ENCODE measurements at regions not wholly inside any gene's neighbourhood (a gene's known extent, or its start where the extent isn't known, plus 50 kb on each side); places are given as distances from the start of the nearest gene placed in this dataset.
"Not testable (repeated sequence)": the region's sequence is repeated elsewhere in the genome, so short reads cannot be mapped to it uniquely, and the experiment has no call there.

- Mint-ChIP-seq H3K4me3 (no peak overlapping the region), H3K27ac (no peak overlapping the region), H3K36me3 (no peaks in the 10 kb centered on the region), H3K27me3 (ENCODE audit: low read depth in 3 of 3) (no peaks in the 10 kb centered on the region), H3K4me1 (no peaks in the 10 kb centered on the region), H3K9me3 (peaks cover 6 to 16% (median 11%) of the 10 kb centered on the region in 7 donors)
- Histone ChIP-seq H2AFZ (ENCODE audit: insufficient read depth, low read depth, low read length, poor library complexity, severe bottlenecking) (no peak overlapping the region), H3K9ac (ENCODE audit: insufficient read depth, low read length, poor library complexity, severe bottlenecking) (no peak overlapping the region), H3K4me1 (ENCODE audit: control insufficient read depth in 1 of 2, insufficient read depth in 2 of 2, low read length in 2 of 2) (no peaks in the 10 kb centered on the region), H3K4me3 (replicated peaks in 1 of 3; ENCODE audit: low read depth in 2 of 3, low read length in 3 of 3) (no peak overlapping the region), H4K20me1 (ENCODE audit: insufficient read depth, low read length) (no peaks in the 10 kb centered on the region), H3K79me2 (ENCODE audit: insufficient read depth, low read length) (no peaks in the 10 kb centered on the region), H3K4me2 (replicated peaks; ENCODE audit: extremely low read depth, low read length, poor library complexity, severe bottlenecking) (no peak overlapping the region), H3K36me3 (replicated peaks in 1 of 2; ENCODE audit: control insufficient read depth in 1 of 2, insufficient read depth in 2 of 2, low read length in 2 of 2) (no peaks in the 10 kb centered on the region), H3K27me3 (ENCODE audit: control insufficient read depth in 2 of 2, insufficient read depth in 2 of 2, low read length in 2 of 2) (no peaks in the 10 kb centered on the region), H3K27ac (ENCODE audit: low read depth in 1 of 2, low read length in 2 of 2) (no peak overlapping the region), H3K9me3 (replicated peaks in 1 of 2; ENCODE audit: control insufficient read depth in 1 of 2, insufficient read depth in 1 of 2, low read length in 2 of 2) (peaks cover 16 to 23% of the 10 kb centered on the region in 2 donors)
- no peak for DNase-seq
- intact Hi-C loops (cut with micrococcal nuclease) = no loop called here
- TF ChIP-seq CTCF (IDR thresholded peaks at IDR 0.05) = peak; percentile 29
These were observed 231.0 kb downstream of the GOLGA6L6 start for GRCh38 chr15:20310603-20311002.

- H3K4me2 ChIP-seq (replicated peaks; ENCODE audit: extremely low read depth, low read length, poor library complexity, severe bottlenecking); H3K36me3 Mint-ChIP-seq; H3K27ac ChIP-seq (ENCODE audit: low read depth in 1 of 2, low read length in 2 of 2); H3K4me3 ChIP-seq (replicated peaks in 1 of 3; ENCODE audit: low read depth in 2 of 3, low read length in 3 of 3); intact Hi-C loops (cut with micrococcal nuclease); H2AFZ ChIP-seq (ENCODE audit: insufficient read depth, low read depth, low read length, poor library complexity, severe bottlenecking); H3K9ac ChIP-seq (ENCODE audit: insufficient read depth, low read length, poor library complexity, severe bottlenecking); DNase-seq; H3K4me3 Mint-ChIP-seq; H3K36me3 ChIP-seq (replicated peaks in 1 of 2; ENCODE audit: control insufficient read depth in 1 of 2, insufficient read depth in 2 of 2, low read length in 2 of 2); H3K27ac Mint-ChIP-seq; H3K27me3 Mint-ChIP-seq (ENCODE audit: low read depth in 3 of 3); H3K4me1 ChIP-seq (ENCODE audit: control insufficient read depth in 1 of 2, insufficient read depth in 2 of 2, low read length in 2 of 2); H4K20me1 ChIP-seq (ENCODE audit: insufficient read depth, low read length); H3K4me1 Mint-ChIP-seq; H3K79me2 ChIP-seq (ENCODE audit: insufficient read depth, low read length); H3K27me3 ChIP-seq (ENCODE audit: control insufficient read depth in 2 of 2, insufficient read depth in 2 of 2, low read length in 2 of 2): not testable (repeated sequence)
- H3K9me3 Mint-ChIP-seq = peaks cover 6 to 17% (median 11%) of the 10 kb centered on the region in 7 donors
- H3K9me3 ChIP-seq (replicated peaks in 1 of 2; ENCODE audit: control insufficient read depth in 1 of 2, insufficient read depth in 1 of 2, low read length in 2 of 2) = peaks cover 18 to 28% of the 10 kb centered on the region in 2 donors
These were observed 231.6 kb downstream of the GOLGA6L6 start for GRCh38 chr15:20309966-20310365.

- H3K27me3 ChIP-seq (ENCODE audit: control insufficient read depth in 2 of 2, insufficient read depth in 2 of 2, low read length in 2 of 2); H3K27ac Mint-ChIP-seq; H3K9ac ChIP-seq (ENCODE audit: insufficient read depth, low read length, poor library complexity, severe bottlenecking); H3K36me3 ChIP-seq (replicated peaks in 1 of 2; ENCODE audit: control insufficient read depth in 1 of 2, insufficient read depth in 2 of 2, low read length in 2 of 2); H3K27me3 Mint-ChIP-seq (ENCODE audit: low read depth in 3 of 3); H3K36me3 Mint-ChIP-seq; H2AFZ ChIP-seq (ENCODE audit: insufficient read depth, low read depth, low read length, poor library complexity, severe bottlenecking); intact Hi-C loops (cut with micrococcal nuclease); H3K4me3 Mint-ChIP-seq; H3K4me2 ChIP-seq (replicated peaks; ENCODE audit: extremely low read depth, low read length, poor library complexity, severe bottlenecking); H3K4me1 ChIP-seq (ENCODE audit: control insufficient read depth in 1 of 2, insufficient read depth in 2 of 2, low read length in 2 of 2); H3K27ac ChIP-seq (ENCODE audit: low read depth in 1 of 2, low read length in 2 of 2); DNase-seq; H4K20me1 ChIP-seq (ENCODE audit: insufficient read depth, low read length); H3K79me2 ChIP-seq (ENCODE audit: insufficient read depth, low read length); H3K4me3 ChIP-seq (replicated peaks in 1 of 3; ENCODE audit: low read depth in 2 of 3, low read length in 3 of 3); H3K4me1 Mint-ChIP-seq: not testable (repeated sequence)
- H3K9me3 Mint-ChIP-seq = peaks cover 11 to 23% (median 16%) of the 10 kb centered on the region in 7 donors
- WGBS (ENCODE audit: insufficient coverage) = 56% methylated on average over 3 of the region's 3 CpGs
- peaks cover 24 to 33% of the 10 kb centered on the region in 2 donors for H3K9me3 ChIP-seq (replicated peaks in 1 of 2; ENCODE audit: control insufficient read depth in 1 of 2, insufficient read depth in 1 of 2, low read length in 2 of 2)
These were observed 232.2 kb downstream of the GOLGA6L6 start for GRCh38 chr15:20309395-20309794.

- WGBS (ENCODE audit: insufficient coverage) = 81% methylated on average over 3 of the region's 4 CpGs
- H2AFZ ChIP-seq (ENCODE audit: insufficient read depth, low read depth, low read length, poor library complexity, severe bottlenecking); H3K4me1 Mint-ChIP-seq; intact Hi-C loops (cut with micrococcal nuclease); H3K27ac Mint-ChIP-seq; H3K9ac ChIP-seq (ENCODE audit: insufficient read depth, low read length, poor library complexity, severe bottlenecking); H3K4me3 ChIP-seq (replicated peaks in 1 of 3; ENCODE audit: low read depth in 2 of 3, low read length in 3 of 3); H3K4me1 ChIP-seq (ENCODE audit: control insufficient read depth in 1 of 2, insufficient read depth in 2 of 2, low read length in 2 of 2); DNase-seq; H3K4me2 ChIP-seq (replicated peaks; ENCODE audit: extremely low read depth, low read length, poor library complexity, severe bottlenecking); H3K4me3 Mint-ChIP-seq; H3K36me3 Mint-ChIP-seq; H3K27me3 Mint-ChIP-seq (ENCODE audit: low read depth in 3 of 3); H4K20me1 ChIP-seq (ENCODE audit: insufficient read depth, low read length); H3K27ac ChIP-seq (ENCODE audit: low read depth in 1 of 2, low read length in 2 of 2); H3K79me2 ChIP-seq (ENCODE audit: insufficient read depth, low read length); H3K27me3 ChIP-seq (ENCODE audit: control insufficient read depth in 2 of 2, insufficient read depth in 2 of 2, low read length in 2 of 2); H3K36me3 ChIP-seq (replicated peaks in 1 of 2; ENCODE audit: control insufficient read depth in 1 of 2, insufficient read depth in 2 of 2, low read length in 2 of 2): not testable (repeated sequence)
- H3K9me3 ChIP-seq (replicated peaks in 1 of 2; ENCODE audit: control insufficient read depth in 1 of 2, insufficient read depth in 1 of 2, low read length in 2 of 2) = peaks cover 36 to 46% of the 10 kb centered on the region in 2 donors
- peaks cover 17 to 34% (median 21%) of the 10 kb centered on the region in 7 donors for H3K9me3 Mint-ChIP-seq
These were observed 233.4 kb downstream of the GOLGA6L6 start for GRCh38 chr15:20308027-20308690.

All from CD14-positive monocyte (primary cell).